22Rv1 (cell line): ENCODE measurements at regions not wholly inside any gene's neighbourhood (a gene's known extent, or its start where the extent isn't known, plus 50 kb on each side); places are given as distances from the start of the nearest gene placed in this dataset.

Experiments
- CTCF ChIP-seq: fragments of 450-650 bp; IDR thresholded peaks from 2 replicates; pipeline ENCODE4 v1.5.1; 2017; ENCODE audit warnings: mild to moderate bottlenecking
- ZFX ChIP-seq: fragments of 450-650 bp; IDR thresholded peaks from 2 replicates; pipeline ENCODE4 v1.6.1; 2017; ENCODE audit warnings: antibody characterized with exemption, borderline replicate concordance

- TF ChIP-seq CTCF (no peak), ZFX (no peak)
Observed at GRCh38 chr9:107227774-107228173, 55.3 kb upstream of the RAD23B start.
